ENCODE measurements at regions not wholly inside any gene's neighbourhood (a gene's known extent, or its start where the extent isn't known, plus 50 kb on each side); places are given as distances from the start of the nearest gene placed in this dataset.
"Not testable (repeated sequence)": the region's sequence is repeated elsewhere in the genome, so short reads cannot be mapped to it uniquely, and the experiment has no call there.

DNA sequence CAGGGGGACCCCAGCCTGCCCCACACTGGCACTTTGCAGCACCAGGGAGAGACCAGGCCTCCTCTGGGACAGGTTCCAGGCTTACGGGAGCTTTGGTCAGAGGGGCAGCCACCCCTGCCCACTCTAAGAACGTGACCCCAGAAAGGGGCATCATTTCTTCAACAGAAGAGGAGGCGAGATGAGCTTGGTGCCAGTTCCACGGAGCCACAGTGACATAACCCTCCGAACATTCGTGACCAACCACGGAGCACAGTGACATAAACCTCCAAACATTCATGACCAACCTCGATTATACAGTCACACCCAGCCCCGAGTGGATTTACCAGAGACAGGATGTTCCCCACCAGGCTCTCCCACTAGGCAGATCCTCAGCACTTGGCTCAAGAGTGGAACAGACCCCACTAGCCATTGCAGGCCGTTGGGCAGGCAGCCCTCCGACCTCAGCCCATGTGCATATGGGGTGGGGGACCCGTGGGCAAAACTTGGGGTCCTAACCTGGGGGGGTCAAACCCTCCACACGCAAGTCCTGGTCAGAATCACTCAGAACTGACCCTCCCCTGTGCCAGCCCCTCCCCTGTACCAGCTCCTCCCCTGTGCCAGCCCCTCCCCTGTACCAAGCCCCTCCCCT lies 112.9 kb downstream of the METRNL start:
- no peak for DNase-seq (ENCODE audit: low read depth)

GRCh38 chr17:83192789-83193335 lies 113.5 kb downstream of the METRNL start:
- not testable (repeated sequence) for DNase-seq (ENCODE audit: low read depth)

- no peak for DNase-seq (ENCODE audit: low read depth)
These were observed 114.2 kb downstream of the METRNL start for GRCh38 chr17:83193336-83194185.

DNA sequence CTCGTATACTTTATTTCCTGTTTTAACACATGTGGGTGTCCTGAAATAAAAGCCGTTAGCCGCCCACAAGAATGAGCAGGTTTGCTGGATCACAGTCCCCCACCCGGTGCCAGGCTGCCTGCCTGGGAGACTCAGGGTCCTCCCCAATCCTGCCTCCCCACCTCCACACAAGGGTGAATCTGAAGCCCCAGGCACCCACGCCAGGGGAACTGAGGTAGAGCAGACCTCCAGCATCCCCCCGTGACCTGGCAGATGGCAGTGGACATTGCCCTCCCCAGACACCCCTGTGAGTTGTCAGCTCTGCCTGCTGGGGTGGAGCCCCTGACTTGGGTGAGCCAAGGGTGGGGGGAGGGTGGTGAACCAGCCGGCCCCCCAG lies 114.8 kb downstream of the METRNL start:
- DNase-seq (ENCODE audit: low read depth), result no peak

DNA sequence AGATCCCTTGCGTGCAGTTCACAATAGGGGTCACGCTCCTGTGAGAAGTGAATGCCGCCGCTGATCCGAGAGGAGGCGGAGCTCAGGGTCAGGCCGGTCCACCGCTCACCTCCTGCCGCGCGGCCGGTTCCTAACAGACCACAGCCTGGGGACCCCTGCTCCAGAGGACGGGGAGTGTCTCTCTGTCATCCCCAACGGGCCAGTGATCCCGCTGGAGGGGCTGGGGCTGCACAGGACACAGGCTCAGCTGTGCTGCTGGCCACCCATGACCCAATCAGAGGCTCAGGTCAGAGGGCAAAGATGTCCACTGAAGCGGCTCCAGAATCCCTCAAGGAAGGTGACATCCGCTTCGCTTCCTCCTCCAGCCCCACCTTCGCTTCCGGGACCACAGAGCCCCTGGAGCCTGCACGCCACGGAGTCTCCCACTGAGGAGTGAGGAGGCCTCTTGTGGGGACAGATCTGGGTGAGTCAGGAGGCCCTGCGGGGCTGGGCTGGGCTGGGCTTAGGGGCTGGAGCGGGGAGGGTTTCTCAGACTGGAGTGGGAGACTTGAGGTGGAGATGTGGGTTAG lies 115.4 kb downstream of the METRNL start:
- DNase-seq (ENCODE audit: low read depth), result no peak

- no peak for DNase-seq (ENCODE audit: low read depth)
These were observed 116.1 kb downstream of the METRNL start for GRCh38 chr17:83195330-83196023.

- DNase-seq (ENCODE audit: low read depth), result no peak
These were observed 116.6 kb downstream of the METRNL start for GRCh38 chr17:83196024-83196365.

GRCh38 chr17:83196366-83196765 lies 117.0 kb downstream of the METRNL start:
- DNase-seq (ENCODE audit: low read depth), result no peak

- no peak for DNase-seq (ENCODE audit: low read depth)
These were observed 117.8 kb downstream of the METRNL start for GRCh38 chr17:83196973-83197880.

DNA sequence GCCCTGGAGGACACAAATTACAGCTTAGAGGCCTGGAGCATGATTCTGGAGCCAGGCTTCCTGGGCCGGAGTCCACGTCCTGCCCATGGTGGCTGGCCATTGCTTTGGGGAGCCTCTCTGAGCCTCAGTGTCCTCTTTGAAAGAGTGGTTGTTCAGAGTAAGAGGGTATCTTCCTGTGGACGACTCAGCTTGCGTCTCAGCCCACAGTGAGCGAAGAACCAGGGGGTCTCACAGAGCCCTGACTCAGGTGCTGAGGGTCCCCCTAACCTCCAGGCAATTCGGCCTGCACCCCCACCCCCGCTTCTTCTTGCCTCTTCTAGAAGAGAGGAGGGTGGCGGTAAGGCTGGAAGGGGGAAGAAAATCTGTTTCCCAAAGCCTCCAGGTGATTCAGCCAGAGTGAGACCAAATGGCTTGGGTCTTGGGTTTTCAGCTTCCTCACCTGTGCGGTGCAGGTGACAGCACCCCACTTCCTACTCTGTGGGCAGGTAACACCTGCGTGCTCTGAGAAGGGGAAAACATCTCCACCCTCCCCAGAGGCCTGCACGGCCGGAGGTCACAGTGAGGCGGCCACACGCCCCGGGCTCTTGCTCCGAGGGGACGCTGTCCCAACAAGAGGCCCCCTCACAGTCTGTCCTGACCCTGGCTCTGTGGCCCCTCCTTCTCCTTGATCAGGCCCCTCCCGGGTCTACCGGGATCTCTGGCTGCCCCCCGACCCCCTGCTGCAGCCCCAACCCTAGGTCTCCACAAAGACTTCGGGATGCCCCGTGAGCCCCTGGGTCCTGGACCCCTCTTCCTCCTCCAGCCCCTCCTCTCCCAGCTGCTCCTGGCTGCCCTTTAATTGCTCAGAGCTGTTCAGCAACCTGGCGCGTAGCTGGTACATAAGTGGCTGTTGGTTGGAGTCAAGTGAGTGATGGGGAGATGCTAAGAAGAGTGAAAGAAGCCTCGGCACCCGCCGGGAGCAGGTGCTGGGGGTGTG lies 119.2 kb downstream of the METRNL start:
- DNase-seq (ENCODE audit: low read depth), result no peak

- peak; percentile 64 for DNase-seq (ENCODE audit: low read depth)
These were observed 120.2 kb downstream of the METRNL start for GRCh38 chr17:83199500-83200201.

DNA sequence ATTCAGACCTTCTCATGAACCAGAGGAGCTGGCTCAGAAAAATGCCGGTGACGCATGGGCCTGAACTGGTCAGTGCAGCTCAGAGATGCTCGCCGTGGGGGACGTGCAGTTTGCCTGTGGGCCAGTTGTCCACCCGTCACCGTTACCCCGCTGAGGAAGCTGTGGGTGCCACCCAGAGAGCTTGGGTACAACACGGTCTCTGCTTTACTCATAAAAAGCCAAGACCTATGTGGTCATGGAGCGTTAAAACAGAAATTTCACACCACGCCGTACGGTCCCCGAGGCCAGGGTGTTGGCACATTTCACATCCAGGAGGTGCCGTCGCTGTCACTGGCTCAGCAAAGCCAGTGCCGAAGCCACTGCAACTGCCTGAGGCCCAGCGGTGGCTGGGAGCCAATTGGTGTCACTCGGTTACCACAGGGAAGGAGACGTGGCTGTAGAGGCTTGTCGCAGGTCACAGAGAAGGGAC lies 120.9 kb downstream of the METRNL start:
- DNase-seq (ENCODE audit: low read depth), result peak; percentile 55

- DNase-seq (ENCODE audit: low read depth), result no peak
These were observed 121.3 kb downstream of the METRNL start for GRCh38 chr17:83200751-83201150.

DNA sequence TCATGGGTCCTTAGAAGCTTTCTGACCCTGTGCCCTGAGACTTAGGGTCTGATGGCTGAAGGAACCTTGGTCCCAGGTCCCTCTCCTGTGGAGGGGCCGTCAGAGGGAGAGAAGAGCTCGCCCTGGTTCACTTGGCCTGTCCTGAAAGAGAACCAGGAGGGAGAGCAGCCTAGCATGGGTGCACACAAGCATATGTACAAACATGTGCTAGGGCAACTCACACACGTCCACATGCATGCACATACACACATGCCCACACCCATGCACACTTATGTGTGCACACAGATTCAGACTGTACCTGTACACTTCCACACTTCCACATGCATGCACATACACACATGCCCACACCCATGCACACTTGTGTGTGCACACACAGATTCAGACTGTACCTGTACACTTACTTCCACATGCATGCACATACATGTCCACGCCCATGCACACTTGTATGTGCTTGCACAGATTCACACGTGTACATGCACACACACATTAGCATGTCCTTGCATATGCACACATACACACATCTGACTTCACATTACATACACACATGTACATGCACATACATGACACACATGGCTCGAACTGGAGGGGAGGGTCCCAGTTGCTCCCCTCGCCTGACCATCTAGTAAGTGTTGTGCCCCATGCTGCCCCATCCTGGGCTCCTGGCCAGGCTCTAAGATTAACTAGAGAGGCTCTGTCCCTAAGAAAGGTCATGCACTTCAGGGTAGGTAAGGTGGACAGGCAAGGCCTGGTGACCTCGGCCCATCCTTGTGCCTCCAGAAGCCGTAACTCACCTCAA lies 122.0 kb downstream of the METRNL start:
- DNase-seq (ENCODE audit: low read depth), result no peak

DNA sequence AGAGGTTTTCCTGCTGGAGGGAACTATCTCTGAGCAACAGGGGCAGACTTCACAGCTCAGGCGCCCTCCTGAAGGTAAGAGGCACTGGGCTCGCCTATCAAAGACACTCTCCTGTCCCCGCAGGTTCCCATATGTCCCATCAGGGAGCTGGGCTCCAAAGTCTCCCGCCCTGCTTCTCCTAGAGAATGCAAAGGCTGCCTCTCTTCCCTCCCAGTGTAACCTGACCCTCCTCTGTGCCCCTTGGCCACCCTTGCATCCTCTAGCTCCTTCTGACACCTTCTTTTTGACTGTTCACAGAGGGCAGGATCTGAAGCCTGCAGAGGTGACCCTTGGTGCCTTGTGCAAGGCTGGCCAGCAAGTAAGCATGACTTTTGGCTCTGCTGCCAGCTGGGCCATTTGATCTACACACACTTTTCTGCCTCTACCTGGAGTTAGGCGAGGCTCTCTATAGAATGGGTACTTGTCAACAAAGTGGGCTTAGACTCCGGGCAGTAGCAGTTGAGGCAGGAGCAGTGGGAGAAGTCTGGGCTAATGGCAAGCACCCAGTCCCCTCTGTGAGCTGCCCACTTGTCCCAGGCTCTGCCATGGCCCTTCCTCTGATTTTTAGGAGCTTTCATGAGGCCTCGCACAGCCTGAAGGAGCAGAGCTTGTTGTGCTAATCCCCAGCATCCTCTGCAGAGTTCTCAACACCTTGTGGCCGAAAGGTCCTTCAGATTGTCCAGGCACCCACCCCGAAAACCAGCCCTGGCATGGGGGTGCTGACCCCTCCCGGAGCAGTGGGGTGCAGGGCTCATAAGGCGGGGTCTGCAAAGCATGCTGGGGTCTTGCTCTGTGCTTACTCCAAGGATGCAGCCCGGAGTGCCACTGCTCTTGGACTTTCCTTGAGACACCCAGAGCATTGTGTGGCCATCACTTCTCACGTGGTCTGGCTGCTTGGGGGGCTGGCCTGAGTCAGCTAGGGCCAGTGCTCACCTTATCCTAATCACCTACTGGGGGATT lies 122.9 kb downstream of the METRNL start:
- DNase-seq (ENCODE audit: low read depth), result no peak

DNA sequence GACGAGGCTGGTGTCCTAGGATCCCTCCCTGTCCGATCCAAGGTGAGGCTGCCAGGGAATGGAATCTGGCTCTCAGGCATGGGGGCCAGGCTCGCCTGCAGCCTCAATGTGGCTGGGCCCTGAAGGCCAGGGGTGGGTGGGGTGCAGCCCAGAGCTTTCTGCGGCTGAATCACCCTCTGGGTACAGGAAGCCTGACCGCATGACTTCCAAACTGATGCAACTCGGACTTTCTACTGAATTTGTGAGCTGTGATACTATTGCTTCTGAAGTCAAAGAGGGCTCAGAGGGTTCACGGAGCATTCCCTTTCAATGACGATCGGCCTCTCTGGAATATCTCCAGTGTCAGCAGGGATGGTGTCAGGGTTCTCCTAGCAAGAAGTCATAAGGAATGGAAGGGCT lies 123.7 kb downstream of the METRNL start:
- DNase-seq (ENCODE audit: low read depth), result no peak

- DNase-seq (ENCODE audit: low read depth), result no peak
These were observed 124.2 kb downstream of the METRNL start for GRCh38 chr17:83203472-83204221.
